ENCODE measurements at regions not wholly inside any gene's neighbourhood (a gene's known extent, or its start where the extent isn't known, plus 50 kb on each side); places are given as distances from the start of the nearest gene placed in this dataset.

GRCh38 chr5:103454770-103455169 is 107.8 kb downstream of the NUDT12 start:
- no peak for TF ChIP-seq CTCF (IDR thresholded peaks at IDR 0.05)
- TF ChIP-seq POLR2A (IDR thresholded peaks at IDR 0.05): no peak
